COLO668 (cell line): ENCODE measurements at regions not wholly inside any gene's neighbourhood (a gene's known extent, or its start where the extent isn't known, plus 50 kb on each side); places are given as distances from the start of the nearest gene placed in this dataset.

Experiments used
- DNase-seq: peaks from one replicate; lab custom pipeline; 2025; ENCODE audit not compliant: unreplicated experiment; lab: John Stamatoyannopoulos, UW

DNA sequence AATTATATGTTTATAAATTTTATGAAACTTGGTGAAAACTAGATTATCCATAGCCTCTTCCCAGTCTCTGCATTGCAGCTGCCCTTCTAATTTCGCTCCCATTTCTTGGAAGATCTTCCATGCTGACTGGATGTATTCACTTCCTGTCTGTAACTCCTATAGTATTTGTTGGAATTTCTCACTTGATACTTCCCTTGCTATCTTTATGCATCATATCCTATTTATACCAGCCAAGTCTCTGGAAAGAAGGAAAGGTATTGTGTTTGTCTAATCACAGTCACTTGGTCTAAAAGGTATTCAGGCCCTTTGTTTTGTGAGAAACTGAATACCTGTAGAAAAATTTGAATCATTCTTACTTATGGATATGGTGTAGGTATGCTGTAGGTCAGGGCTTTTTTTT, 870.9 kb upstream of the FRG1 start:
- DNase-seq: no peak

DNA sequence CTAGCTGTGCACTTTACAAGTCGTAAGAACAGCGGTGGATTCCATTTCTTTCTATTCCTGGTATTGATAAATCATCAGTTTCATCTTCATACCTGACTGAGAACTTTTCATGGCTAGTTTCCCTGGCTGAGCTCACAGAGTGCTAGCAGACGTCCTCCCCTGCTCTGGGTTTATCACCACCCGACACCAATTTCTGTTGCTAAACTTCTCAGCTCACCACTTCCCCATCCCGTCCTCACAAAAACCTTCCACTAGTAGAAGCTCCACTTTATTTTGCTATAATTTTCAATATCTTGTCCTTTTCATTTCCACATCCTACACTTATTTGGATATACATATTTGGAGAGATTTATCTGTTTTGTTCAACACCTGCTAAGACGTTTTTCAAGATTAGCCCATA, 869.4 kb upstream of the FRG1 start:
- DNase-seq: no peak

DNA sequence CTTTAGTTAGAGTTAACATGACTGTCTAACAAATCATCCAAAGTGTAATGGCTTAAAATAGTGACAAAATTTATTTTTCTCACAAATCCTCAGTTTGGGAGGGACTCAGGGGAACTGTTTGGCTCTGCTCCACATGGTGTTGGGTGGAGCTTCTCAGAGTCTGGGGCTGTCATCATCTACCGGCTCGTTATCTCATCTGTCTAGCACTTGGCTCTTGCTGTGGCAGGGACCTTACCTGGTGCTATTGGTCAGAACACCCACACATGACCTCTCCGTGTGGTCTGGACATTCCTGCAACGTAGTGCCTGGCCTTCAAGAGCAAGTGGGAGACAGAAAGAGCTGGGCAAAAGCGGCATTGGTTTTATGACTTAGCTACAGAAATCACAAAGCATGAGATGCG, 866.9 kb upstream of the FRG1 start:
- DNase-seq: no peak

DNA sequence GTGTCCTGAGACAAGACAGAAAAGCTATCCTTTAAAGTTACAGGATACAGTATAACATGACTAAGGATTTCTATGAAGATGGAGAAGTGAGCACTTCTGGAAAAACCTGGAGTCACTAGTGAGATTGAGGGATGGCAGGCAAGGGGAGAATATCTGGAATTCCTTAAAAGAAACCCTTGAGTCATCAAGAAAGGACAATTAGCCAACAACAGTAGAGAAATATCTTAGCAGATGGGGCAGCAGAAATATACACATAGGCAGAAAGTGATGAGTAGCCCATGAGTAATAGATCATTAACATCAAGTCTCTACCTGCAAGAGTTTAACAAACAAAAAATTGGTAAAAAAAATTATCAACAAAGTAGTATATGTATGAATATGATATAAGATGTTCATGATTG, 858.8 kb upstream of the FRG1 start:
- no peak for DNase-seq

DNA sequence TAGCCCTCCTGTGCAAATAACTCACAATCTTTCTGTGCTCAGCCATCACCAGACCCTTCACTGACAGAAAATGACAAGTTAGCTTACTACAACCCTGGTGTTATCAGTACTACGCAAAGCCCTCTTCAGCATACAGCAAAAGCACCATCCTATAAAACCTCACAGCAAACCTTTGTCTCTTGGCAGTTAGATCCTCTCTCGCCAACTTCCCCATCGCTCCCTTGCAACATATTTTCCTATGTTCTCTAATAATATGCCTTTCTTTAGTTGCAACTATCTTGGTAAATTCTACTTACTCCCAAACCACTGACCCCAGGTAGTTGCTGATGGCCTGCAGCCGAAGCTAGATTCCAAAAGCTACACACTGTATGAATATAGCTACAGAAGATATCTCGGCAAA, 856.9 kb upstream of the FRG1 start:
- DNase-seq: no peak

DNA sequence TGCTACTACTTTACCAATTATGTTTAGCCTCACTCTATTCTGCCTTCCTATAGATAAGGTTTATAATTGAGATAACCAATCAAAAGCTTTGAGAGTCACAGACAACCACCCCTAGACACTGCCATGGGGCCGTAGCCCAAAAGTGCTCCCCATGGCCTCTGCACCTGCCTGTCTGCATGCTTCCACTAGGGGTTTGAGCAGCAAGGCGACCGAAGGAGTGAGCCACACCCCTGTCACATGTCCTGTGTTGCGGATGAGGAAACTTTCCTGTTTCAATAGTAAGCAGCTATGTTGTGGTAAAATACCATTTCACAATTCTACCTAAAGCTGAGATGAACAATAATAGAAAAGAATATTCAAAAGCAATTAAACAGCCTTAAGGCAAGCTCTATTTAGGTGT, 856.0 kb upstream of the FRG1 start:
- DNase-seq: no peak

DNA sequence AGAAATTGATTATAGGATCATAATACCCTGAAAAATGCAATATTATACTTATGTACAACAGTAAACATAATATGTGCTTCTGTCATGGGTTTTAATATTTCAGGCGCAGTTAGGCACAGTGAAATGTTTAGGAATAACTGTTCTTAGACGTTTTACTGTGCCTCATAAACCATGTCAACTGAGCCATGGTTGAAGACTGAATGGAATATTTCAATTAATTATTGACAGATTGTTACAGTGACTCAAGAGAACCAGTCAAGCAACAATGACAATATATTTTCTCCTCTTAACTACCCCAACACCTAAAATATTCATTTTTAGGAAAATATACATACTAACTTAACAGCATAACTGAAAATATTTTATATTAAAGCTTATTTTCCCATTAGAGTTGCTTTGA, 852.7 kb upstream of the FRG1 start:
- DNase-seq: no peak

DNA sequence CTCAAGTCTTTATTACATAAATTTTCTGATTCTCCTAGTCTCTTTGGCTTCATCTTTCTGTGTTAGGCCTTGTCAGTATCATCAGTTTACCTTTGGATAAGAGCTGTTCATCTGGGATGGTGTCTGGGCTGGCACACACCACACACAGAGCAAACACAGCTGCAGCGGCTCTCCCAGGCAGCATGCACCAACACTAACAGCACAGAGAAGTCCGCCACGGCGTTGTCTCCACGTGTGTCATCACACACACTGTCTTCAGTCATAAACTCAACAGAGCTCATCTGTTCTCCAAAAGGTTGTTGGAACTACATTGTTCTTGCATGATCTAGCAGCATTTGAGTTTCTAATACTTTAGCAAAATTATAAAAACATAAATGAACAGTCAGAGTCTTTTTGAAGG, 851.9 kb upstream of the FRG1 start:
- peak; percentile 79 for DNase-seq

DNA sequence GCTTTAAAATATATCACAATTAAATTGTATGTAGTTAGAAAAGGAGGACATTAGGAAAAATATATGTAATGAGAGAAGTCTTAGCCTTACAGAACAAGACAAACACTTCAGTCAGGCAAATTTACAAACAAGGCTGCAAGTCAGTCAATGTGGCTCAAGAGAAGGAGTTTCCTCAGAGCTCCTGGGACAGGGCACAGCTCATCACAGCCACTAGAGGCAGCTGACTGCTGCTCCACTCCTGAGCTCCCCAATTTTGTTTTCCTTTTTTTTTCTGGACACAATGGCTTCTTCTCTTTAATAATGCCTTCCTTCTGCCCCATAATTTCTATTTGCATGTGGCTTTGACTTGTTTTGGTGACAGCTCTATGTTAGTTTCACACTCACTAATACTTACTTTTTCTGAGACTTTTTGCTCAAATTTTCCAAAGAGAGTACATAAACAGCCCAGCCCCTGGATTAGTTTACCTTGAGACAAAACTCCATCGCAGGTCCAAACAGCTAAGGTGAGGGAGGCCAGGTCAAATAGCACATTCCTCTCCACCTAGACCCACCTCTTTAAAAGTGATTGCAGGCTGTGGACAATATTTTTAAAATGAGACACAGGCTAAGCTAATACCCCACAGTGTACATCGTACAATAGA, 850.4 kb upstream of the FRG1 start:
- peak; percentile 8 for DNase-seq

DNA sequence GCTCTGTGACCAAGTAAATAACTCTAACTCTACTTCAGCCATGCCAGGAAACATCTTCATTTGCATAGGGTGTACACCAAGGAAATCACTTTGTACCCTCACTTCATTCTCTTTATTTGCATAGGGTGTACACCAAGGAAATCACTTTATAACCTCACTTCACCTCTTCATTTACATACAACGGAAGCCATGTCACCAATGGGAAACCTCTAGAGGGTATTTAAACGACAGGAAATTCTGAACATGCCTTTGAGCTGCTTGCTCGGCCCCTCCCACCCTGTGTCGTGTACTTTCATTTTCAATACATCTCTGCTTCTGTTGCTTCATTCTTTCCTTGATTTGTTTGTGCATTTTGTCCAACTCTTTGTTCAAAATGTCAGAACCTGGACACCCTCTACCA, 848.1 kb upstream of the FRG1 start:
- DNase-seq: no peak

DNA sequence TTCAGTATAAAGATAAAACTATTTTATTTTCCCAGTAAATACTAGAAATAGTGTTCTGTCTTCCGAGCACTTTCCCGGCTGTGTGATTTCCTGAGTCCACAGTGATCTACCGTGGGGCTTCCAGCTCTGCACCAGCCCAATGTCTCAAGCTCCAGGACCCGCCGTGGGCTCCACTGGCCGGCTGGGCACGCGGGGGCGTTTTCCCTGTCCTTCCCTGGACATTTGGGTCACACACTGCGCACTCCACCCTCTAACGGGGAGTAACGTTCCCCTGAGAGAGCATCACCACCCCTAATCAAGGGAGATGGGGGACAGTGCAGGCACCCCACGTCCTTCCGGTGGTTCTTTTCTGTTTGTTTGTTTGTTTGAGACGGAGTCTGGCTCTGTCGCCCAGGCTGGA, 844.6 kb upstream of the FRG1 start:
- no peak for DNase-seq

DNA sequence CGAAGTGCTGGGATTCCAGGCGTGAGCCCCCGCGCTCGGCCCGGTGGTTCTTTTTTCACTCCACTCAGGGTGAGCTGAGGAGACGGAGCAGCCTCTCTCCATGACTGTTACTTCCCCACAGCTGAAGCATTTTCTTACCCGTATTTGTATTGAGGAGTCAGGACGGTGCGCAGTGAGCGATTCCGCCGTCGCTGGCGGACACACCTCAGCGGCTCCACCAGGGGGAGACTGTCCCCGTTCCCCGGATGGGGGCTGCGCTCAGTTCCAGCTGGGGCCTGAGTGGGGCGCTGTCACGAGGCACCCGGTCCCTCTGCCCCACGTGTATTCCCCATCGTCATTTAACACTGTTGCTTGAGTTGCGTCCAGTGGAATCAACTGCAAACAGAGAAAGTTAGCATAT, 844.0 kb upstream of the FRG1 start:
- DNase-seq: no peak

DNA sequence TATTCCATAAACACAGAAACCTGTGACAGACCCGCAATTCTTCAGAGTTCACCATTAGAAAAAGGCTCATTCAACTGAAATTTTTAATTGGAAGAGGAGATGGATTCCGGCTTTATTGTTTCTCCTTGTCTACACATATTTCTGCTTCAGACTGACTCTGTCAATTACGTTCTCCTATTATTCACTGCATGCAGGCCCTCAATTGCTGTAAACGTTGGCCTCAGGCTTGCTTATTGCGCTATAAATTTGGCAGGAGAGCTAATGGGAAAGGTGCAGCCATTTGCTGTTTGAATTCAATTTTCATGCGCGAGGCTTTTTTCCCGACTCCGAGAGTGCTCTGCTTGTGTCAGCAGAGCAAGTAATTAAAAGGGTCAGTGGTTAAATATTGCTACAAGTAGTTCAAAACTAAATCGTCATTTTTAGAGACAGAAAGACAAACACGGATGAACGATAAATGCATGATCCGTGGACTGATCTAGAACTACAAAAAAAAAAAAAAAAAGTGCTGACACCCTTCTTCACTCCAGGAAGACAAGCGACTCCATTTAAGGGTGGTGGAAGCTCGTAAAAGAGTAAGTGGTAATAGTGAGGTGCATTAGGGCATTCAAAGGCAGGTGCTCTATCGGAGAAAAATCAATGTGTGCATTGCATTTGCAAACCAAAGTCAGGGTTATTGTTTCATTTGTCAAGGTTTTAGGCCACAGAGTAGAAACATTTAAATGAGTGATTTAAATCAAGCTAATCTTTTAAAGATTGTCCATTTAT, 841.6 kb upstream of the FRG1 start:
- no peak for DNase-seq

DNA sequence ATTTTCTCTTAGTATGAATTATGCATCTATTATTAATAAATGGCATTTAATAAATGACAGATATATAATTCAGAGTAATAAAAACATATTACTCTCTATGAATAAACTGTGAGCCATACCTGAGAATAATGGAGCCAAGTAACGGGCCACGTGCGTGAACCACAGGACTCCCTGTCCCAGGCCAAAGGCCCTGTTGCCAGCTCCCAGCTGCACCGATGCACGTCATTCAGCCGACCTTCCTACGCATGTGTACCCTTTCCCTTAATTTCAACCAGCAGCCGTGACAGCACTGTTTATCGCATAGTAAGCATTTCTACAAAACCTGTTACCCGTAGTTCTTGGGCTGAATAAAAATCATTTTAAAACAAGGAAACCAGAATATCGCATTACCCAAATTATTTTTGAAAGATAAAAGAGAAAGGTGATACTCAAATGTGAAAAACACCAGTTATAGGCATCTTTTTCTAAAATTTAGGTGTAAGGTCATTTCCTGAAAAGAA, 827.2 kb upstream of the FRG1 start:
- no peak for DNase-seq

DNA sequence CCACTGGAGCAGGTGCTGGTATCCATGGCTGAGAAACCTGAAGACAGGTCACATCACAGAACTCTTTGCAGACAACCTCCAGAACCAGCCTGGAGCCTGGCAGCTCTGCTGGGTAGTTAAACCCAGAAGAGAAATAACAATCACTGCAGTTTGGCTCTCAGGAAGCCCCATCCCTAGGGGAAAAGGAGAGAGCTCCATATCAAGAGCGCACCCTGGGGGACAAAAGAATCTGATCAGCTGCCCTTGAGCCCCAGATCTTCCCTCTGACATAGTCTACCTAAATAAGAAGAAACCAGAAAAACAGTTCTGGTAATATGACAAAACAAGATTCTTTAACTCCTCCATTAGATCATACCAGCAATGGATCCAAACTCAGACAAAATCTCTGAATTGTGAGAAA, 823.2 kb upstream of the FRG1 start:
- DNase-seq: no peak

DNA sequence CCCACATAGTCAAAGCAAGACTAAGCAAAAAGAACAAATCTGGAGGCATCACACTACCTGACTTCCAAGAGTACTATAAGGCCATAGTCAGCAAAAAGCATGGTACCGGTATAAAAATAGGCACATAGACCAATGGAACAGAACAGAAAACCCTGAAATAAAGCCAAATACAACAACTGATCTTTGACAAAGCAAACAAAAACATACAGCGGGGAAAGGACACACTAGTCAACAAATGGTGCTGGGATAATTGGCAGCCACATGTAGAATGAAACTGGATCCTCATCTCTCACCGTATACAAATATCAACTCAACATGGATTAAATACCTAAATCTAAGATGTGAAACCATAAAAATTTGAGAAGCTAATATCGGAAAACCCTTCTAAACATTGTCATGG, 819.3 kb upstream of the FRG1 start:
- no peak for DNase-seq

DNA sequence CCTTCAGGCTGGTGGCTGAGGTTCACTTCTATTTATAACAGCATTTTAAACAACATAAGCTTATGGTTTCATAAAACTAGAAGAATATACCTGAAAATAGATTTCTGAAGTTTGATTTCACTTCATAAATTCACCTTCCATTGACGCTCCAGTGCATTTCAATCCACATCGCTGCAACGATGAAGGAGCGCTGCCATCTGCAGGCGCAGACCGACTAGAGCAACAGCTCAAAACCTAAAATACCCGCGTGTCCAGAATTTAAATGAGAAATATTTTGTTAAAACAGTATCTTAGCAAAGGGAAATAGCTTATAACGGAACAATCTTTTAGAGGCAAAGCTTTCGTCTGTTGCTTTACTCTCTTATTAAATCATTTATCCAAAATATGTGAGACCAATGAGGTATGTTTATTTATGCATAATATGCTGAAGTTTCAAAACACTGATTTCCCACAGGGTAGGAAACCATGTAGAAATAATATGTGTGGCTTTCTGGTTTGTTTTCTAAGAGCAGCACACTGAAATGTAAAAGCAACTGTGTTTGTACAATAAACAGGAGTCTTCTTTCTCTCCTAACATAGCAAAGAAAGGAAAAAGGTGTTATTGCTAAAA, 816.4 kb upstream of the FRG1 start:
- peak; percentile 50 for DNase-seq

DNA sequence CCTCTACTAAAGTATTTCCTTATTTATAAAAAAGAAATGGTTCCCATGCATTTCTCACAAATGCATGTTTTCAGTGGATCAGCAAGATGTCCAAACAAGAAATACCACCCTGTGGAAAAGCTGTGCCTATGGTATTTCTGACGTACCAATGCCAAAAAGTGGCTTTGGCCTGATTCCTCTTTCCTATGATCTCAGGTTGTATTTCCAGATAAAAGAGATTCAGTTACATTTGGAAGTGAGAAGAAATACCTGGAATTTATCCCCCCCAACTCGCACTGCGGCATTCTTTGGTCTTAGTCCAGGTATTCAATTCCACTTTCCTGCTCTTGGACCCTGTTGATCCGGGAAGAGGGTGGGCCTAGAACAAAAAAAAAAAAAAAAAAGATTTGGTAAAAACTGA, 815.9 kb upstream of the FRG1 start:
- no peak for DNase-seq

DNA sequence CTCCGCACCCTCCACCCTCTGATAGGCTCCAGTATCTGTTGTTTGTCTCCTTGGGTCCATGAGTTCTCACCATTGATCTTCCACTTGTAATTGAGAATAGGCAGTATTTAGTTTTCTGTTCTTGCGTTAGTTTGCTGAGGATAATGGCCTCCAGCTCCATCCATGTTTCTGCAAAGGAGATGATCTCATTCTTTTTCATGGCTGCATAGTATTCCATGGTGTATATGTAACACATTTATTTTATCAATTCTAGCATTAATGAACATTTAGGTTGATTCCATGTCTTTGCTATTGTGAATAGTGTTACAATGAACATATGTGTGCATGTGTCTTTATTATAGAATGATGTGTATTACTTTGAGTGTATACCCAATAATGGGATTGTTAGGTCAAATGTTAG, 814.6 kb upstream of the FRG1 start:
- no peak for DNase-seq

DNA sequence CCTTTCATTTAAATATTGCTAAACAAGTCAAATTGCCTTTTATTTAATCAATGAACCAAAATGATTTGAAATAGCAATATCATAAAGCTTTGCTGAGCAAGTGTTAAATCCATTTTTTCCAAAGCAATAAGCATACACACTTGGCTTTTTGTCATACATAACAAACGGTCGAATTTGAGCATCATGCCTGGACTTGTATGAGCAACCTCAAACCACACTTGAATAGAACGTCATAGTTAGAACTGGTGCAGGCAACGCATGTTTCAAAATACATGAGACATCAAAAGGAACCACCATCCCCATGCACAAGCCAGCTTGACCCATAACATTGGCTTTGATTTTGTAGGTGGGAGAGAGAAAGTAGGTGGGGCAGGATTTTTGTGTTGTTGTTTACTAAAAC, 812.3 kb upstream of the FRG1 start:
- DNase-seq: no peak

DNA sequence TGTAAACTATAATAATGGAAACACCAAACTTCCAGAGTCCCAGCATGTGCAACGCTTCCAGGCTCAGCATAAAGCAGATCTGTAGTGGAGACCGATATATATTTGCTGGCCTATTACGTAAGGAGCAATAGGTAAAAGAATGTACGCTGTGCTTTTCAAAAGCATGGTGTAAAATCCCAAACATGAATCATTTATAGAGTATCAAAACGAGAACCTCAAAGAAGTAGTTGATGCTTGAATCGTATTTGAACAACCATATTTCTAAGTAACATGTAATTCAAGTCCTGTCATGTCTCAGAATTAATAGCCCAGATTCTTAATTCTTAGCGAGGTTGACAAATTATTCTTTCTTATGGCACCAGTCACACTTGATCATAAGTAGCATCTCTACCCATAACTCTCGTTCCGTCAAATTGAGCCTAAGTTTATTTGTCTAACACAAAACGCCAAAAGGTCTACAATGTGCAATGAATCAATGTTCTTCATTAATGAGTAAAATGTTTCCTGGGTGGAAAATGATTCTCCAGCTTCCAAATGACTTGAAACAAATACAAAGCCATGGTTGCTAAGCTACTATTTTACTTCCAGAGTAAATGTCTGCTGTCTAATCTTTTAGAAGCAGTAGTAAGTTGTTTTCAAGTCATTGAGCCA, 811.5 kb upstream of the FRG1 start:
- no peak for DNase-seq

DNA sequence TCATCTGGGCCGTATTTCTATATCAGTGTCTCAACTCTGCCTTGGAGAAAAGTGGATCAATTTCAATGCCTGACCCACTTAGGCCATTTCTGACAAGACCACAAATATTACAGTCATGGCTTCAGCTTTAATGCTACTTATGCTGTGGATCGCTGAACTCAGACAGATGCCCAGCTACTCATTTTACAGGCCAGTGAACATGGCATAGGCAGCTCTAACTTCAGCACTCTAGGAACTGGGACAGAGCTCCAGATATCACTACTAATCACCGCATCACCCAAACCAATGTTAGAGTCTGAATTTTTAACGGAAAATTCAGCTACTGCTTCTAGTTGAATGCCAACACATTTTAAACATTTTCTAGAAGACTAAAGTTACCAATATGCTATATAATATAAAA, 809.6 kb upstream of the FRG1 start:
- no peak for DNase-seq
